BLaER1 (cell line): ENCODE measurements at regions not wholly inside any gene's neighbourhood (a gene's known extent, or its start where the extent isn't known, plus 50 kb on each side); places are given as distances from the start of the nearest gene placed in this dataset.
"Not testable (repeated sequence)": the region's sequence is repeated elsewhere in the genome, so short reads cannot be mapped to it uniquely, and the experiment has no call there.

Experiments
- H3K27ac ChIP-seq: shearing (Covaris generic); formaldehyde crosslinking; 2 replicates; pipeline ENCODE4 v1.8.1; 2022
- H3K27me3 ChIP-seq: shearing (Covaris generic); formaldehyde crosslinking; 2 replicates; pipeline ENCODE4 v1.8.1; 2022
- H3K36me3 ChIP-seq: shearing (Covaris generic); formaldehyde crosslinking; 2 replicates; pipeline ENCODE4 v1.8.1; 2022
- H3K4me1 ChIP-seq: shearing (Covaris generic); formaldehyde crosslinking; 2 replicates; pipeline ENCODE4 v1.8.1; 2022
- H3K4me2 ChIP-seq: shearing (Covaris generic); formaldehyde crosslinking; 2 replicates; pipeline ENCODE4 v1.8.1; 2022
- H3K4me3 ChIP-seq: shearing (Covaris generic); formaldehyde crosslinking; 2 replicates; pipeline ENCODE4 v1.8.1; 2022
- H3K9ac ChIP-seq: shearing (Covaris generic); formaldehyde crosslinking; 2 replicates; pipeline ENCODE4 v1.8.1; 2022
- H3K9me3 ChIP-seq: shearing (Covaris generic); formaldehyde crosslinking; 2 replicates; pipeline ENCODE4 v1.8.1; 2022
- H4K20me1 ChIP-seq: shearing (Covaris generic); formaldehyde crosslinking; 2 replicates; pipeline ENCODE4 v1.8.1; 2022
- Cebpa-rat ChIP-seq: shearing (Covaris generic); IDR thresholded peaks from 2 replicates; pipeline ENCODE4 v1.8.1; 2022

GRCh38 chr14:105709281-105710118 lies 183.1 kb downstream of the TMEM121 start:
- Histone ChIP-seq H3K27me3 (no peaks in the 10 kb centered on the region), H3K4me3 (no peak overlapping the region), H3K27ac (peak overlapping the region; percentile 18; the same call in 1 of the 2 replicates), H3K4me2 (no peak overlapping the region), H3K9me3 (no peaks in the 10 kb centered on the region), H3K9ac (no peak overlapping the region), H3K36me3 (no peaks in the 10 kb centered on the region), H3K4me1 (peaks cover 20% of the 10 kb centered on the region), H4K20me1 (no peaks in the 10 kb centered on the region)
- no peak for TF ChIP-seq Cebpa-rat

GRCh38 chr14:105710119-105711043 lies 184.0 kb downstream of the TMEM121 start:
- H3K36me3 ChIP-seq: no peaks in the 10 kb centered on the region
- no peaks in the 10 kb centered on the region for H3K27me3 ChIP-seq
- H3K4me1 ChIP-seq: peaks cover 20% of the 10 kb centered on the region
- H3K27ac ChIP-seq: peak overlapping the region; percentile 18; the same call in 1 of the 2 replicates
- H3K4me3 ChIP-seq: no peak overlapping the region
- TF ChIP-seq Cebpa-rat: no peak
- H3K4me2 ChIP-seq: no peak overlapping the region
- no peaks in the 10 kb centered on the region for H3K9me3 ChIP-seq
- no peaks in the 10 kb centered on the region for H4K20me1 ChIP-seq
- no peak overlapping the region for H3K9ac ChIP-seq

GRCh38 chr14:105711044-105711620 lies 184.7 kb downstream of the TMEM121 start:
- Histone ChIP-seq H3K9me3 (no peaks in the 10 kb centered on the region), H3K9ac (no peak overlapping the region)

GRCh38 chr14:105711841-105712460 lies 185.6 kb downstream of the TMEM121 start:
- peaks cover 11% of the 10 kb centered on the region; the same call in 1 of the 2 replicates for H3K4me1 ChIP-seq
- no peak for TF ChIP-seq Cebpa-rat
- no peak overlapping the region for H3K9ac ChIP-seq
- no peaks in the 10 kb centered on the region for H3K36me3 ChIP-seq
- no peaks in the 10 kb centered on the region for H3K27me3 ChIP-seq
- no peak overlapping the region for H3K4me2 ChIP-seq
- no peaks in the 10 kb centered on the region for H4K20me1 ChIP-seq
- H3K4me3 ChIP-seq: no peak overlapping the region
- no peak overlapping the region for H3K27ac ChIP-seq
- H3K9me3 ChIP-seq: no peaks in the 10 kb centered on the region

More at GRCh38 chr14:105711044-105711620, 184.7 kb downstream of the TMEM121 start:
- no peak overlapping the region for H3K4me2 ChIP-seq
- H3K27me3 ChIP-seq: no peaks in the 10 kb centered on the region
- no peak overlapping the region for H3K27ac ChIP-seq
- peaks cover 15% of the 10 kb centered on the region for H3K4me1 ChIP-seq
- no peaks in the 10 kb centered on the region for H4K20me1 ChIP-seq
- H3K36me3 ChIP-seq: no peaks in the 10 kb centered on the region
- no peak overlapping the region for H3K4me3 ChIP-seq
- TF ChIP-seq Cebpa-rat: no peak

- not testable (repeated sequence) for H3K27ac ChIP-seq, H3K9me3 ChIP-seq, H3K4me3 ChIP-seq, H3K36me3 ChIP-seq, H4K20me1 ChIP-seq, H3K9ac ChIP-seq, H3K4me2 ChIP-seq, H3K27me3 ChIP-seq
- peaks cover 11% of the 10 kb centered on the region; the same call in 1 of the 2 replicates for H3K4me1 ChIP-seq
These were observed 186.3 kb downstream of the TMEM121 start for GRCh38 chr14:105712670-105713069.

GRCh38 chr14:105713160-105713559 lies 186.8 kb downstream of the TMEM121 start:
- peaks cover 11% of the 10 kb centered on the region; the same call in 1 of the 2 replicates for H3K4me1 ChIP-seq
- H3K27me3 ChIP-seq, H4K20me1 ChIP-seq, H3K4me3 ChIP-seq, H3K9me3 ChIP-seq, H3K36me3 ChIP-seq, H3K4me2 ChIP-seq, H3K27ac ChIP-seq, H3K9ac ChIP-seq: not testable (repeated sequence)

GRCh38 chr14:105713836-105714235 lies 187.5 kb downstream of the TMEM121 start:
- H3K4me2 ChIP-seq, H3K36me3 ChIP-seq, H3K9me3 ChIP-seq, H3K27me3 ChIP-seq, H3K9ac ChIP-seq, H4K20me1 ChIP-seq, H3K27ac ChIP-seq, H3K4me3 ChIP-seq: not testable (repeated sequence)
- H3K4me1 ChIP-seq: peaks cover 11% of the 10 kb centered on the region; the same call in 1 of the 2 replicates

GRCh38 chr14:105718787-105719186 lies 192.4 kb downstream of the TMEM121 start:
- not testable (repeated sequence) for H3K27me3 ChIP-seq, H4K20me1 ChIP-seq, H3K36me3 ChIP-seq, H3K9ac ChIP-seq, H3K4me2 ChIP-seq, H3K4me1 ChIP-seq, H3K4me3 ChIP-seq, H3K27ac ChIP-seq, H3K9me3 ChIP-seq

- H3K4me2 ChIP-seq: not testable (repeated sequence)
These were observed 193.7 kb downstream of the TMEM121 start for GRCh38 chr14:105720106-105720505.

GRCh38 chr14:105720852-105721601 lies 194.6 kb downstream of the TMEM121 start:
- not testable (repeated sequence) for H3K4me3 ChIP-seq, H3K9ac ChIP-seq, H3K27me3 ChIP-seq, H3K4me1 ChIP-seq, H4K20me1 ChIP-seq, H3K36me3 ChIP-seq, H3K4me2 ChIP-seq, H3K27ac ChIP-seq, H3K9me3 ChIP-seq

More at GRCh38 chr14:105720106-105720505, 193.7 kb downstream of the TMEM121 start:
- not testable (repeated sequence) for H4K20me1 ChIP-seq, H3K36me3 ChIP-seq, H3K4me3 ChIP-seq, H3K4me1 ChIP-seq, H3K27me3 ChIP-seq, H3K9me3 ChIP-seq, H3K9ac ChIP-seq, H3K27ac ChIP-seq

- H3K27me3 ChIP-seq, H3K27ac ChIP-seq, H3K9me3 ChIP-seq, H3K36me3 ChIP-seq, H3K9ac ChIP-seq, H3K4me2 ChIP-seq, H4K20me1 ChIP-seq, H3K4me3 ChIP-seq, H3K4me1 ChIP-seq: not testable (repeated sequence)
These were observed 195.2 kb downstream of the TMEM121 start for GRCh38 chr14:105721602-105721970.

GRCh38 chr14:105721996-105722709 lies 195.8 kb downstream of the TMEM121 start:
- H3K4me2 ChIP-seq, H3K27me3 ChIP-seq, H4K20me1 ChIP-seq, H3K4me1 ChIP-seq, H3K36me3 ChIP-seq, H3K27ac ChIP-seq, H3K4me3 ChIP-seq, H3K9me3 ChIP-seq, H3K9ac ChIP-seq: not testable (repeated sequence)
